GM10248 (cell line): ENCODE measurements at regions not wholly inside any gene's neighbourhood (a gene's known extent, or its start where the extent isn't known, plus 50 kb on each side); places are given as distances from the start of the nearest gene placed in this dataset.
A peak's percentile ranks its signal among the peaks of the same experiment; 100 is the strongest.

Experiments used
- CTCF ChIA-PET: fragments of 300-600 bp; sonication (Branson Sonifier 250); formaldehyde crosslinking; extraction: SDS; loops from one replicate; lab custom pipeline; 2021; ENCODE audit warnings: antibody characterized with exemption; lab: Yijun Ruan, JAX
- POLR2A ChIA-PET: fragments of 350-650 bp; sonication (Branson Sonifier 250); formaldehyde crosslinking; extraction: SDS; loops from one replicate; lab custom pipeline; 2020; ENCODE audit warnings: antibody characterized with exemption; lab: Yijun Ruan, JAX
- DNase-seq: peaks from one replicate; pipeline ENCODE4 v3.0.0; 2012; ENCODE audit errors: extremely low spot score
- TF ChIP-seq, protein P1 (sequence below): IDR thresholded peaks from 2 replicates; pipeline ENCODE4 v1.5.1; 2012; ENCODE audit warnings: mild to moderate bottlenecking, low read depth; ENCODE audit errors: extremely low read depth, missing control alignments, control extremely low read depth

DNA sequence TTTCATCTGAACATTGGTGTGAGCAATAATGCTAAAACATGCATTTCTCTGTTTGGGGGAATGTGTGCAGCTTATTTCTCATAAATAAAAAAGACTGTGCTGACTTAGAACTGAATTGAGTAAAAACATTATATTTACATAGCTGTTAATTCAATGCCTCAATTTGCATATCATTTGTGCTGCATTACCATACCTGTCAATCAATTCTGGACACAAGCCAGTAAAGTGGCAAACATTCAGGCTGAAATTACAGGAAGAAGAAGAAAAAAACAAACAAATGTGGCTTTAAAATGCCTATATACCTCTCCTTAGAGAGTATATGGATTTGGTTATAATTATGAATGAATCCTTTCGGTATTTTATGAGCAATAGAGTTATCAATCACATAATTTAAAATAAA is 380.1 kb upstream of the GBE1 start:
- ChIA-PET CTCF (interaction anchor here (1.1 to 1.2 kb wide), 2 partner anchors 9 to 17 kb away, joined by 3 read pairs; no protein-coding TSS in a partner anchor), POLR2A (no interaction called here)
- TF ChIP-seq, protein P1, sequence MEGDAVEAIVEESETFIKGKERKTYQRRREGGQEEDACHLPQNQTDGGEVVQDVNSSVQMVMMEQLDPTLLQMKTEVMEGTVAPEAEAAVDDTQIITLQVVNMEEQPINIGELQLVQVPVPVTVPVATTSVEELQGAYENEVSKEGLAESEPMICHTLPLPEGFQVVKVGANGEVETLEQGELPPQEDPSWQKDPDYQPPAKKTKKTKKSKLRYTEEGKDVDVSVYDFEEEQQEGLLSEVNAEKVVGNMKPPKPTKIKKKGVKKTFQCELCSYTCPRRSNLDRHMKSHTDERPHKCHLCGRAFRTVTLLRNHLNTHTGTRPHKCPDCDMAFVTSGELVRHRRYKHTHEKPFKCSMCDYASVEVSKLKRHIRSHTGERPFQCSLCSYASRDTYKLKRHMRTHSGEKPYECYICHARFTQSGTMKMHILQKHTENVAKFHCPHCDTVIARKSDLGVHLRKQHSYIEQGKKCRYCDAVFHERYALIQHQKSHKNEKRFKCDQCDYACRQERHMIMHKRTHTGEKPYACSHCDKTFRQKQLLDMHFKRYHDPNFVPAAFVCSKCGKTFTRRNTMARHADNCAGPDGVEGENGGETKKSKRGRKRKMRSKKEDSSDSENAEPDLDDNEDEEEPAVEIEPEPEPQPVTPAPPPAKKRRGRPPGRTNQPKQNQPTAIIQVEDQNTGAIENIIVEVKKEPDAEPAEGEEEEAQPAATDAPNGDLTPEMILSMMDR: no peak
- no peak for DNase-seq

DNA sequence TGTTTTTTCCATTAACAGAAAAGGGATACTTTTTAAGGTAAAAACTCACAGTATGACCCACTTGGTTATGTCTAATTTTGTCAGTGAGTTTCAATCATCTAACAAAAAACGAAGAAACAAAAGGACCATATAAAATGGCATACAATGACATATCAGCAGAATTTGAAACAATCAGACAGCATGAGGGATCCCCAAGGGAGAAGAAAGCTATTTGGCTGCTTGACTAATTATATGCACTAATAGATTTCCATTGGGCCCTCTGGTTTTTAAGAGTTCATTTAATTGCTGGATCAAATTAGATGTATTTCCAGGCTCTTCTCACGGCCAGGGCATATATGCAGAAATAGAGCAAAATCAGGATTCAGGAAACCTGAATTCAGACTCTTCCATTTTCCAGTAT is 376.4 kb upstream of the GBE1 start:
- TF ChIP-seq, protein P1: no peak
- POLR2A ChIA-PET: no interaction called here
- no peak for DNase-seq
- CTCF ChIA-PET: interaction anchor here (1.0 kb wide), 1 partner anchor 648 kb away, joined by 3 read pairs; no protein-coding TSS in a partner anchor

DNA sequence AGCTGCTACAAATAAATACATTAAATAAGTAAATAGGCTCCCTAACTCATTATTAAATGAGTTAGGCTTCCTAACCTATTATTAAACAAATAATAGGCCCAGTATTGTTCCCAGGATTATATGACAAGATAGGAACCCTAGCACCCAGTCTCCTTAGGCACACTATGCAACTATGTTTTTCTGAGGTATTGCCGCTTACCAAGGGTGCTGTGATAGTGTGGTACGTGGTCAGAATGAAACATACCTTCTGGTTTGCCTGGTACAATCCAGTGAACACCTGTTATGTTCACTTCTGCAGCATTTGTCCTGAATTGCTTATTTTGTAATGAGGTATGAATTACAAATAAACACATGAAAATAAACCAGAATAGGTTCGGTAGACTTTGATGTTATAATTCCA is 375.6 kb upstream of the GBE1 start:
- POLR2A ChIA-PET: no interaction called here

DNA sequence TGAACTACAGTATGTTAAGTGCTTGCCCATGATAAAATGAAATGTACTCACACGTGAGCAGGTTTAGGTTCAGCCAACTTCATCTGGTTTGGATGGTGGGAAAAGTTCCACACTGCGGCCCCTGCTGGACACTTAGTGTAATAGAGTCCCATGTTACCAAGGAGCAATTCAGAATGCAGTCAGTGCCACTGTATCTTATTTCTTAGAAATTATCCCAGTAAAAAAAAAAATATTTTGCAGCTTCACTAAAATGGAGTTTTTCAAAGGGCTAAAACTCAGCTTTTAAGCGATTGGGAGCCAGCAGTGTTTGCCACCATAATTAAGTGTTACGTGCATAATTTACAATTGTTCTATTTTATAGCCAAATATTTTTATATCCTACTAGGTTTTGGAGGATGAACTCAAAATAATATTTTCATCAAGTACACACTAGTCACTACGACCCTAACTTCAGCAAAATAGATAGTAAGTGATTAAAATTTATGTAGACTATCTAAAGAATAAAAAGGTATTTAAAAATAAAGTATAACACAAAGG is 371.7 kb upstream of the GBE1 start:
- TF ChIP-seq, protein P1: peak; percentile 66
- POLR2A ChIA-PET: no interaction called here
- CTCF ChIA-PET: interaction anchor here (0.6 to 3.1 kb wide), 17 partner anchors 8 to 644 kb away, joined by 3 to 24 read pairs (median 5); no protein-coding TSS in a partner anchor
- DNase-seq: peak; percentile 36

More for the DNA sequence above, 375.6 kb upstream of the GBE1 start:
- CTCF ChIA-PET: interaction anchor here (1.0 to 1.3 kb wide), 2 partner anchors 11 to 647 kb away, joined by 3 read pairs; no protein-coding TSS in a partner anchor
- TF ChIP-seq, protein P1: no peak
- no peak for DNase-seq

GRCh38 chr3:82132210-82133069 is 371.0 kb upstream of the GBE1 start:
- DNase-seq: no peak
- POLR2A ChIA-PET: no interaction called here
- TF ChIP-seq, protein P1: no peak
- CTCF ChIA-PET: interaction anchor here (0.6 to 3.1 kb wide), 31 partner anchors 8 to 643 kb away, joined by 3 to 24 read pairs (median 3); no protein-coding TSS in a partner anchor

DNA sequence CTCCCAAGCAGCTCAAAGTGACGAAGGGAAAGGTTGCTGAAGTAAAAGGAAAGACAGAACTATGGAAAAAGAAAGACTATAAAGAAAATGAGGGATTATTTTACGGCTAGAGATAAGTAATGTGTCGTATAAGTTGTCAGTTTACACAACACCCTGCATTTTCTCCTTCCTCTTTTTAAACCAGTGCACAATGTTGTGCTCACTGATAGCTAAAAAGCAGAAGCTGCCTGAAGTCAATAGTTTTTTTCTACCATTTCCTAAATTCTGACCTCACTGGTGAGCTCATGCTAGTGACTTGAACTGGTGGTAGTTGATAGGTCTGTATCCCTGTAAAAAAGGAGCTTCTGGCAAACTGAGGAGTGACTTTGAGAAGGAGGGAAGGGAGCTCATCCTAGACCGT is 368.6 kb upstream of the GBE1 start:
- CTCF ChIA-PET: interaction anchor here (1.0 to 1.2 kb wide), 2 partner anchors 13 to 14 kb away, joined by 3 read pairs; no protein-coding TSS in a partner anchor
- no peak for DNase-seq
- TF ChIP-seq, protein P1: no peak
- POLR2A ChIA-PET: no interaction called here
